DND-41 (cell line): ENCODE measurements at regions not wholly inside any gene's neighbourhood (a gene's known extent, or its start where the extent isn't known, plus 50 kb on each side); places are given as distances from the start of the nearest gene placed in this dataset.

Experiments used
- ATAC-seq: fragments of 200-7000 bp; cut with Tn5 transposase; 3 replicates; pipeline ENCODE4 v1.9.1; 2021; ENCODE audit warnings: low read depth; ENCODE audit not compliant: insufficient read depth
- DNase-seq: peaks from one replicate; pipeline ENCODE4 v3.0.0-alpha.2; 2020
- H2AFZ ChIP-seq: 2 replicates; pipeline ENCODE4 v1.6.0; 2012; ENCODE audit warnings: low read depth, low read length
- H3K27ac ChIP-seq: 2 replicates; pipeline ENCODE4 v1.5.1; 2012; ENCODE audit warnings: low read length, inconsistent platforms
- H3K27me3 ChIP-seq: fragments of 200-600 bp; sonication (generic); 2 replicates; pipeline ENCODE4 v1.6.0; 2012; ENCODE audit warnings: low read length, mild to moderate bottlenecking, inconsistent platforms; ENCODE audit not compliant: insufficient read depth, poor library complexity
- H3K36me3 ChIP-seq: 2 replicates; pipeline ENCODE4 v1.5.1; 2012; ENCODE audit warnings: low read length, inconsistent platforms; ENCODE audit not compliant: insufficient read depth
- H3K4me1 ChIP-seq: 2 replicates; pipeline ENCODE4 v1.5.1; 2012; ENCODE audit warnings: mild to moderate bottlenecking, low read length; ENCODE audit not compliant: insufficient read depth
- H3K4me2 ChIP-seq: 2 replicates; pipeline ENCODE4 v1.6.0; 2012; ENCODE audit warnings: mild to moderate bottlenecking, moderate library complexity, low read length, inconsistent platforms; ENCODE audit not compliant: insufficient read depth
- H3K4me3 ChIP-seq, 2 experiments: fragments of 200-600 bp in 1 of 2; shearing (Covaris generic) in 1 of 2; 2 replicates each; pipeline ENCODE4 v1.5.1; 2012 to 2016; ENCODE audit warnings: inconsistent platforms in 2 of 2, low read length in 2 of 2, mild to moderate bottlenecking in 2 of 2, low read depth in 1 of 2, moderate library complexity in 1 of 2
- H3K79me2 ChIP-seq: 2 replicates; pipeline ENCODE4 v1.6.0; 2012; ENCODE audit warnings: low read length, inconsistent platforms; ENCODE audit not compliant: insufficient read depth
- H3K9ac ChIP-seq: 2 replicates; pipeline ENCODE4 v1.6.0; 2012; ENCODE audit warnings: low read depth, mild to moderate bottlenecking, inconsistent platforms, low read length, moderate library complexity
- H3K9me3 ChIP-seq: 2 replicates; pipeline ENCODE4 v1.5.1; 2012; ENCODE audit warnings: low read length, moderate library complexity, mild to moderate bottlenecking, inconsistent platforms; ENCODE audit not compliant: insufficient read depth, severe bottlenecking
- H4K20me1 ChIP-seq: 2 replicates; pipeline ENCODE4 v1.6.0; 2012; ENCODE audit warnings: low read length; ENCODE audit not compliant: insufficient read depth
- EZH2 ChIP-seq: IDR thresholded peaks from 3 replicates; pipeline ENCODE4 v1.6.1; 2012; ENCODE audit warnings: borderline replicate concordance, low read depth, mild to moderate bottlenecking, moderate library complexity, low read length, inconsistent platforms; ENCODE audit not compliant: severe bottlenecking
- TF ChIP-seq, protein P1 (sequence below): IDR thresholded peaks from 2 replicates; pipeline ENCODE4 v1.5.1; 2012; ENCODE audit warnings: borderline replicate concordance, low read length, moderate library complexity, mild to moderate bottlenecking; ENCODE audit not compliant: poor library complexity, severe bottlenecking; ENCODE audit errors: extremely low read depth

GRCh38 chr13:59343993-59344822, 819.5 kb downstream of the DIAPH3 start:
- no peak overlapping the region for H3K4me3 ChIP-seq
- no peak overlapping the region for H3K9ac ChIP-seq
- H3K79me2 ChIP-seq = no peaks in the 10 kb centered on the region
- no peak for ATAC-seq
- H3K4me1 ChIP-seq = no peaks in the 10 kb centered on the region
- no peak overlapping the region for H2AFZ ChIP-seq
- no peak for DNase-seq
- no peaks in the 10 kb centered on the region for H3K9me3 ChIP-seq
- no peaks in the 10 kb centered on the region for H3K27me3 ChIP-seq
- H3K4me2 ChIP-seq = no peak overlapping the region
- no peak overlapping the region for H3K27ac ChIP-seq
- no peaks in the 10 kb centered on the region for H4K20me1 ChIP-seq
- no peak for TF ChIP-seq EZH2
- TF ChIP-seq, protein P1, sequence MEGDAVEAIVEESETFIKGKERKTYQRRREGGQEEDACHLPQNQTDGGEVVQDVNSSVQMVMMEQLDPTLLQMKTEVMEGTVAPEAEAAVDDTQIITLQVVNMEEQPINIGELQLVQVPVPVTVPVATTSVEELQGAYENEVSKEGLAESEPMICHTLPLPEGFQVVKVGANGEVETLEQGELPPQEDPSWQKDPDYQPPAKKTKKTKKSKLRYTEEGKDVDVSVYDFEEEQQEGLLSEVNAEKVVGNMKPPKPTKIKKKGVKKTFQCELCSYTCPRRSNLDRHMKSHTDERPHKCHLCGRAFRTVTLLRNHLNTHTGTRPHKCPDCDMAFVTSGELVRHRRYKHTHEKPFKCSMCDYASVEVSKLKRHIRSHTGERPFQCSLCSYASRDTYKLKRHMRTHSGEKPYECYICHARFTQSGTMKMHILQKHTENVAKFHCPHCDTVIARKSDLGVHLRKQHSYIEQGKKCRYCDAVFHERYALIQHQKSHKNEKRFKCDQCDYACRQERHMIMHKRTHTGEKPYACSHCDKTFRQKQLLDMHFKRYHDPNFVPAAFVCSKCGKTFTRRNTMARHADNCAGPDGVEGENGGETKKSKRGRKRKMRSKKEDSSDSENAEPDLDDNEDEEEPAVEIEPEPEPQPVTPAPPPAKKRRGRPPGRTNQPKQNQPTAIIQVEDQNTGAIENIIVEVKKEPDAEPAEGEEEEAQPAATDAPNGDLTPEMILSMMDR = no peak
- no peaks in the 10 kb centered on the region for H3K36me3 ChIP-seq

DNA sequence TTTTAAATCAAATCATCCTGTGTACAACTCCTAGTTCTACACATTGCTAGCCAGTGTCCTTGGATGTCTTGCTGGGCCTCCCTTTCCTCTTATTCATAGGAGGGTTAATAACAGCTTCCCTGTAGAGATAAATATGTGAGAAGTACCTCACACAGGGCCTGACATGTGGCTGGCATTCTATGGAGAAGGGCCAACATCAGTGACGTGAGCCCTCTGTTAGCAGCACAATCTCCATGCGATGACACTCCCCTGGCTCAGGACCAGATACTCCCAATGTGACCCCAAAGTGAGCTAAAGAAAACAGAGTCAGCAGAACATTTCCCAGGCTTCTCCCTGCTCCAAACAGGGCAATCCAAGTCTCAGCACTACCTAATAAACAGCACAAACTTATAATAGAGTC, 818.4 kb downstream of the DIAPH3 start:
- H2AFZ ChIP-seq = no peak overlapping the region
- no peaks in the 10 kb centered on the region for H3K27me3 ChIP-seq
- TF ChIP-seq EZH2 = no peak
- TF ChIP-seq, protein P1 = no peak
- no peak overlapping the region for H3K4me3 ChIP-seq
- no peaks in the 10 kb centered on the region for H3K9me3 ChIP-seq
- no peak overlapping the region for H3K27ac ChIP-seq
- H4K20me1 ChIP-seq = no peaks in the 10 kb centered on the region
- H3K36me3 ChIP-seq = no peaks in the 10 kb centered on the region
- H3K4me1 ChIP-seq = no peaks in the 10 kb centered on the region
- DNase-seq (no peak), ATAC-seq (no peak)
- H3K4me2 ChIP-seq = no peak overlapping the region
- H3K9ac ChIP-seq = no peak overlapping the region
- no peaks in the 10 kb centered on the region for H3K79me2 ChIP-seq

GRCh38 chr13:59346999-59347723, 816.6 kb downstream of the DIAPH3 start:
- H3K27me3 ChIP-seq = no peaks in the 10 kb centered on the region
- no peak for ATAC-seq
- TF ChIP-seq EZH2 = no peak
- TF ChIP-seq, protein P1 = no peak

More at GRCh38 chr13:59346999-59347723, 816.6 kb downstream of the DIAPH3 start:
- Histone ChIP-seq H4K20me1 (no peaks in the 10 kb centered on the region), H2AFZ (no peak overlapping the region), H3K27ac (no peak overlapping the region), H3K79me2 (no peaks in the 10 kb centered on the region), H3K9me3 (no peaks in the 10 kb centered on the region), H3K4me3 (no peak overlapping the region), H3K4me1 (no peaks in the 10 kb centered on the region), H3K9ac (no peak overlapping the region), H3K36me3 (no peaks in the 10 kb centered on the region), H3K4me2 (no peak overlapping the region)
- DNase-seq = no peak
